GM18861 (cell line): ENCODE measurements at regions not wholly inside any gene's neighbourhood (a gene's known extent, or its start where the extent isn't known, plus 50 kb on each side); places are given as distances from the start of the nearest gene placed in this dataset.
"Not testable (repeated sequence)": the region's sequence is repeated elsewhere in the genome, so short reads cannot be mapped to it uniquely, and the experiment has no call there.

ENCODE experiments used
- ATAC-seq: cut with Tn5 transposase; IDR thresholded peaks from one replicate; pipeline ENCODE4 v1.9.1; 2021; ENCODE audit not compliant: unreplicated experiment

DNA sequence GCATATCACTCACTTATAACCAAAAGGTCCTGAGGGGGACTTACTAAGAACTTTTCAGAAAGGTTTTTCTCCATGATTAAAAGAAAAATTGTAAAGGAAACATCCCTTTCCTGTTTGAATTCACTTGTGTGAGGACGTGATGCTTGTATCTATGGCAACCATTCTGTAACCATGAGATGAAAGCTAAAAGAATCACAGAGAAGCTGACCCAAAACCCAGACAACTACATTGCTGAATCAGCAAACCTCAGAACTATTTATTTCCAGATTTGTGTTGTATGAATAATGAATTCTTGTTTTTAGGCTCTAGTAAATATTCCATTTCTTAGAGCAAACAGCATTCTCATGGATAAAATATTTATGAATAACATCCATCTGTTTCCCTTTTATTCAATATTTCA is 91.2 kb downstream of the RCHY1 start:
- no peak for ATAC-seq

- no peak for ATAC-seq
Measured at GRCh38 chr4:75412746-75413145, 101.5 kb downstream of the RCHY1 start.

- ATAC-seq = no peak
Measured at GRCh38 chr4:75398501-75398900, 115.7 kb downstream of the RCHY1 start.

DNA sequence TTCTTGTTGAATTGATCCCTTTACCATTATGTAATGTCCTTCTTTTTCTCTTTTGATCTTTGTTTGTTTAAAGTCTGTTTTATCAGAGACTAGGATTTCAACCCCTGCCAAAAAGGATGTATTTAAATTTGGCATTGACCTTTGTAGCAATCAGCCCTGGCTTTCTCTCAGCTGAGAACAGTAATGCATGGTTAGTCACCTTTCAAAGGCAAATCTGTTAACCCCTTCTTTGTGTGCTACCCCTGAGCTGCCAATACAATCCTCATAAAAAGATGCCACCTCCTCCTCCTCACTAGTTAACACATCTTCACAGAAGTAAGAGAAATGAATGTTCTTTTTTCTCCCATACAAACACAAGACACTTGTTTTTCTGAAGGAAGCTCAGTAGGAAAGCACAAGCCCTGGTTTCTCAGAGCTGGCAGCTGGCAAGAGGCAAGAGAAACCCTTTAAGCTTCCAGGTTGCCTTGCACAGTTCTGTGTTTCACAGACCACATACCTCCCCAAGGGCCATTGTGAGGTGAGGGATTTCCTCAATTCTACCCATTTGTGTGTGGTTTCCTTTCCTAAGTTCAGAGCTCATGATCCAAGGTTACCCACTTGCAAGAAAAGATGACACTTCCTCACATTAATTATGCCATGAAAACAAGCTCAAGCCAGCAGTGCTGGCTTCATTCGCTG is 122.6 kb downstream of the RCHY1 start:
- no peak for ATAC-seq

DNA sequence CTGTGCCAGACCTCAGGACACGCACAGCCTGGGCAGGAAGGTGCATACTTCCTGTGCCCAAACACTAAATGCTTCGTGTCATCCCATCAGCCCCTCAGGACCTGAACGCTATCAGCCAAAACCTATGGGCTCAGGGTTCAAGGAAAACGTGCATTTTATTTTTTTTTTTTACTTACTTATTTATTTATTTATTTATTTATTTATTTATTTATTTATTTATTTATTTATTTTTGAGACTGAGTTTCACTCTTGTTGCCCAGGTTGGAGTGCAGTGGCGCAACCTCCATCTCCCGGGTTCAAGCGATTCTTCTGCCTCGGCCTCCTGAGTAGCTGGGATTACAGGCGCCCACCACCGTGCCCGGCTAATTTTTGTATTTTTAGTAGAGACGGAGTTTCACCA is 127.8 kb downstream of the RCHY1 start:
- ATAC-seq = not testable (repeated sequence)

DNA sequence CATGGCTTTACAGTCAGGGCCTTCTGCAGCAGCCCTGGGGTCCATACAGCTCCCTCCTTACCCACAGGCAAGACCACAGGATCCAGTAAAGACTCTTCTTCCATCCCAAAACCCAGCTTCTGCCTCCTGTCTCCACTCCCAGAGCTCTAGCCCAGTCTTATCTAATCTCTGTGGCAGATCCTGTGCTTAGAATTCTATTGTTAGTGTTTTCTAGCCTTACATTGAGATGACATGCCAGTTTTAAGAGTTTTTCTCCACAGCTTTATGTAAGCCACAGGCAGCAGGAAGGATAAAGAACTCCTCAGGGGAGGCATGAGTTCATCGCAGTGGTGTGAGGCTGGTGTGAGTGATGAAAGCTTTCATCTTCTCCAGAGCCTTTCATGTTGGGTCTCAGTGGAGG is 129.1 kb downstream of the RCHY1 start:
- no peak for ATAC-seq

GRCh38 chr4:75376543-75376942 is 137.7 kb downstream of the RCHY1 start:
- no peak for ATAC-seq

- no peak for ATAC-seq
Measured at GRCh38 chr4:75371915-75372314, 142.3 kb downstream of the RCHY1 start.

GRCh38 chr4:75370576-75370975 is 143.6 kb downstream of the RCHY1 start:
- ATAC-seq = no peak

DNA sequence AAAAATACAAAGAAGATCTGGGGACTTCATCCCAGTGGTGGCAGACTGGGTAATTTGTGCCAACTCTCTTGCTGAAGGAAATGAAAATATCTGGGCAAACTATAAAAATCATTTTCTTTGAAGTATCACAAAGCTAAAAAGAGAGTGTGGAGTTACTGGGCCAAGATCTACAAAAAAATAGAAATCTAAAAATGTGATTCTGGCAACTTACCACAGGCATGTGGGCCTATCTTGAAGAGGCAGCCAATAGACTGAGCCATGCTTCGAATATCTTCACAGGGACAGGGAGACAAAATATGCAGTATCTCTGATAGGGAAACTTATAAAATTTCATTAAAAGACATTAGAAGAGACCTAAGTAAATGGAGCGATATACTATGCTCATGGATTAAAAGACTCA is 168.8 kb downstream of the RCHY1 start:
- no peak for ATAC-seq

- ATAC-seq = no peak
Measured at GRCh38 chr4:75344915-75345314, 169.3 kb downstream of the RCHY1 start.

GRCh38 chr4:75343333-75343732 is 170.9 kb downstream of the RCHY1 start:
- ATAC-seq = no peak

- ATAC-seq = no peak
Measured at GRCh38 chr4:75340561-75340960, 173.6 kb downstream of the RCHY1 start.

- no peak for ATAC-seq
Measured at GRCh38 chr4:75338352-75338880, 175.8 kb downstream of the RCHY1 start.

DNA sequence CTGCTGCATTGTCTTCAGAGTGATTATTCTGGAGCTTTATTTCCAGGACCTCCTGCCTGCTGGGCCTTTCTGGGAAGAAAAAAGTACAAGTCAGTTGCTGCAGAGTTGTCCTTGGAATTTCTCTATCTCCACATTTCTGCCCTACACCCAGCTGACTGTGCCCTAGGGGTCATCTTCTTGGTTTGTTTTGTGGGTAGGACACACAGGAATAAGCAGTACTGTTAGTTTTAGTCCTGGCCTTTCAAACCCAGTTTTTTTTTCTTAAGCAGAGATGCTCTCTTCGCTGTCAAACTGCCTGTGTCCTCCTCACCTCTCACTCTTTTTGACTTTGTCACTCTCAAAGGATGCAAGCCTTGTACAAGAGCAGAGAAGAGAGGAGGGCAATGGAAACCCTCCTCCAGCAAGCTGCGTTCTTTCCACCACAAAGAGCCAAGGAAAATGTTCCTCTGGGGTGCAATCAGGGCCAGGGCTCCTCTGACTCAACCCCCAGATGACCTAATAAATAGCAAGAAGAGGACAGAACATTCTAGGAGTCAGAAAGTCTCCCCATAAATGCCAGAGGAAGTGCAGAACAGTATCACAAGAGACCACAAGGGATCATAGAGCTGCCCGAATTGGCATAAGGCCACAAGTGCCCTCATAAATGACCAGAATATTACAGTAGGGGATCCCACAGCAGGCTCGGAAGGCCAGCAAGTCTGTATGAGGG is 186.2 kb downstream of the RCHY1 start:
- no peak for ATAC-seq

DNA sequence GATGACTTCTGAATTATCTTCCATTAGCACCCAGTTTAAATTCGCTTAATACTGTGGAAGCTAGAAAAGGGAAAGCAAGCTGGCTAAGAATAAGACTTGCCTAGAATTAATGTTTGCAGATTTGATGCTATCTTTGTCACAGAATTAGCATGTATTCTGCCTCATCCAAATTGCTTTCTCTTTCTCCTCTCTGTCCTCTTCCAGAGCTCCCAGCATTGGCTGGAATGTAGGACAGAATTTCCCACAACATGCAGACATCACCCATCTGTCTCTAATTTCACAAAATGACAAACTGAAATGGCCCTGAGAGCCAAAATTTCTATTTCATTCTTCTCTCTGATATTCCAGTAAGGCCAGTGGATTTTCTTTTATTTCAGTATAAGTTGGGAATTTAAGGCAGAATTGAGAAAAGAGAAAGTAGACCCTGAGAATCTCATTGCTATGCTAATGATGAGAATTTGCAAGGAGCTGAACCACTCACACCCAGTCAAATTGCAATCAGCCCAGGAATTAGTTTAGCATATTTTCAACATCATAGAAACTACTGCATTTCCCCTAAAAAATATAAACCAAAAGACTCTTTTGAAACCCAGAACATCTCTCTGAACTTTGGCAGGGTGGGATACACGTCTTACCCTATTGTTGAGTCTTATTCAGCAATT is 188.8 kb downstream of the RCHY1 start:
- ATAC-seq = no peak

DNA sequence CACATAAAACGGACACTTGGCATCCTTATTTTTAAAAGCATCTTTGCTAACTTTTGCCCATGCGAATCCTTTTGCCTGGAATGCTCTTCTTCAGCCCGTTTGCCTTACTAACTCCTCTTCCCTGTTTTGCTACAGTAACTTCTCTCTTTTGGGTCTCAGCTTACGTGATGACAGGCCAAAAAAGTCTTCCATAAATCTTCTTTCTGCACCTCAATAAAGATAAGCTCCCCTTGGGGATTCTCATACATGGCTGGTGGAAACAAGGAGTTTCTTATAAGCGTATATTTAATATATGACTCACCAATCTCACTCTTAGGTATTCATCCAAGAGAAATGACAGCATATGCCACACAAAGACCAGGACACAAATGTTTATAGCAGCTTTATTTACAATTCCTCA is 192.7 kb downstream of the RCHY1 start:
- no peak for ATAC-seq

DNA sequence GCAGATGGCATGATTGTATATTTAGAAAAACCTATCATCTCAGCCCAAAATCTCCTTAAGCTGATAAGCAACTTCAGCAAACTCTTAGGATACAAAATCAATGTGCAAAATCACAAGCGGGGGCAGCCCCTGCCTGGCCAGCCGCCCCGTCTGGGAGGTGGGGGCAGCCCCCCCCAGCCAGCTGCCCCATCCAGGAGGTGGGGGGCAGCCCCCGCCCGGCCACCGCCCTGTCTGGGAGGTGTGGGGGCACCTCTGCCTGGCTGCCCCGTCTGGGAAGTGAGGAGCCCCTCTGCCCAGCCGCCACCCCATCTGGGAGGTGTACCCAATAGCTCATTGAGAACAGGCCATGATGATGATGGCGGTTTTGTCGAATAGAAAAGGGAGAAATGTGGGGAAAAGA is 196.6 kb downstream of the RCHY1 start:
- not testable (repeated sequence) for ATAC-seq

DNA sequence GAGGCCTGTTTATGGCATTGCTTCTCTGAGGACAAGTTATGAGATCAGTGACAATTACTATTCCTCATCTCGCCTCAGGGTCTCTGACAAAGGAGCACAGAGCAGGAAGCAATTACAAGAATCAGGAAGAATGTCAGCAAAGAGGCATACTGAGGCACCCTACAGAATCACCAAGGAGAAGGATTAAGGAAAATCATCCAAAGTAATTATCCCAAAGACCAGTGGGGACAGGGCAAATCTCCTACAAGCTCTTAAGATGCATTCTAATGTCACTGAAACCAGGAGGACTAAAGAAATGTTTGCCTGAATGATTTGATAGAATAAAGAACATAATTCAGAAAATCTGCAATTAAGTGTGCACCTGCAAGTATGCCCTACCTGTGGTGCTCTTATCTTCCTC is 206.2 kb downstream of the RCHY1 start:
- no peak for ATAC-seq

DNA sequence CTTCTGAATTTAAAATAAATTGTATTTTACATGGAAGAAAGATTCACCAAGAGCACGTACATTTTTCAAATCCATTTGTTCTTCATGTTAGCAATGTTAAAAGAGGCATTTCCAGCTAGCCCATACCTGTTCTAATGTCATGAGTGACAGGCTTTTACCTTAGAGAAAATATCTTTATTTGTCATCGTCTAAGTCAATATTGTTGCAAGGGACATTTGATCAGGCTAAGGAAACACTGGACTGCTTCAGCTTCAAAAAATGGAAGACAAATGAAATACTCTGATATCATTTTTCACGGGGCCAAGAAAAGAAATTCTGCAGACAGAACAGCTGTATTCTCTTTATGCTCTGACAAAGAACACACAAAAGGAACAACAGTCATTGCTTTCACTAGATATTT is 207.7 kb downstream of the RCHY1 start:
- no peak for ATAC-seq

- no peak for ATAC-seq
Measured at GRCh38 chr4:75302648-75303047, 211.6 kb downstream of the RCHY1 start.
